ENCODE measurements at regions not wholly inside any gene's neighbourhood (a gene's known extent, or its start where the extent isn't known, plus 50 kb on each side); places are given as distances from the start of the nearest gene placed in this dataset.

DNA sequence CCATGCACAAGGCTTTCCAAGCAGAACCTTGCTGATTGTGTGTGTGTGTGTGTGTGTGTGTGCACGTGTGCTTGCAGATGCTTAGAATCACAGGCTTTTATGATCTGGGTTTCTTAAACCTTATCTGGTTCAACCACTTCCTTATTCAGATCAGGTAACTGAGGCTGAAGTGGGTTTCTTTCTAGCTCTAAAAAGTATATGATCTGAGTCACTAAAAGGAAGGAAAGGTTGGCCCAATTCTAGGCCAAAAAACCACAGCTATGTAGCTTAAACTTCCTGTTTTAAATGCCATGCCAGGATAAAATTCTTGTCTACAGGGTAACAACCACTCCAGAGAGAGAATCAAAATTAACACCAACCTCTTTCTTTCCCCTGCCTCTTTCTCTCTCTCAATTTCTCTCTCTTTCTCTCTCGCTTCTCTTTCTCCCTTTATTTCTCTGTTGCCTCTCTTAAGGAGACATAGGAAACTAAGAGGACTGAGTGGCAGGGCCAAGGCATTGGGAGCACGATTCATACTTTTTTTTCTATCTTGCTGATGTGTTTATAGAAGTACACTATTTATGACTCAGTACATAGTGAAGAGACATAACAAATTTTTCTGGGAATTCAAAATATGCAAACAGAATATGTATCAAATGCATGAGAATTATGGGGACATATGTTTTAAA lies 140.3 kb downstream of the TRIB2 start:
- H3K9me3 ChIP-seq (ENCODE audit: control insufficient read depth, insufficient read depth, low read depth, low read length), result no peaks in the 10 kb centered on the region
- H3K4me3 ChIP-seq (replicated peaks in 1 of 4; ENCODE audit: control extremely low read depth in 1 of 4, insufficient read depth in 1 of 4, low read depth in 3 of 4, low read length in 4 of 4), result no peak overlapping the region
- peak; percentile 56 to 95 for DNase-seq (ENCODE audit: low read depth in 2 of 2)
- peaks cover 17% of the 10 kb centered on the region for H3K4me1 ChIP-seq (ENCODE audit: control insufficient read depth, extremely low read depth, insufficient read depth, low read length)
- TF ChIP-seq, protein P1, sequence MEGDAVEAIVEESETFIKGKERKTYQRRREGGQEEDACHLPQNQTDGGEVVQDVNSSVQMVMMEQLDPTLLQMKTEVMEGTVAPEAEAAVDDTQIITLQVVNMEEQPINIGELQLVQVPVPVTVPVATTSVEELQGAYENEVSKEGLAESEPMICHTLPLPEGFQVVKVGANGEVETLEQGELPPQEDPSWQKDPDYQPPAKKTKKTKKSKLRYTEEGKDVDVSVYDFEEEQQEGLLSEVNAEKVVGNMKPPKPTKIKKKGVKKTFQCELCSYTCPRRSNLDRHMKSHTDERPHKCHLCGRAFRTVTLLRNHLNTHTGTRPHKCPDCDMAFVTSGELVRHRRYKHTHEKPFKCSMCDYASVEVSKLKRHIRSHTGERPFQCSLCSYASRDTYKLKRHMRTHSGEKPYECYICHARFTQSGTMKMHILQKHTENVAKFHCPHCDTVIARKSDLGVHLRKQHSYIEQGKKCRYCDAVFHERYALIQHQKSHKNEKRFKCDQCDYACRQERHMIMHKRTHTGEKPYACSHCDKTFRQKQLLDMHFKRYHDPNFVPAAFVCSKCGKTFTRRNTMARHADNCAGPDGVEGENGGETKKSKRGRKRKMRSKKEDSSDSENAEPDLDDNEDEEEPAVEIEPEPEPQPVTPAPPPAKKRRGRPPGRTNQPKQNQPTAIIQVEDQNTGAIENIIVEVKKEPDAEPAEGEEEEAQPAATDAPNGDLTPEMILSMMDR (conservative IDR thresholded peaks at IDR 0.05 in 1 of 2, IDR thresholded peaks at IDR 0.05 in 1 of 2; ENCODE audit: low read depth in 1 of 2, low read length in 2 of 2), result no peak
- no peak for TF ChIP-seq EZH2 (IDR thresholded peaks at IDR 0.05; ENCODE audit: low read length, missing control alignments)
- peak overlapping the region; percentile 65 for H3K4me2 ChIP-seq (ENCODE audit: extremely low read depth, insufficient read depth, low read length)
- peak overlapping the region; percentile 36 for H2AFZ ChIP-seq (ENCODE audit: low read length)
- H3K27ac ChIP-seq (ENCODE audit: insufficient read depth, low read length), result peak overlapping the region; percentile 73
- H3K36me3 ChIP-seq (ENCODE audit: control insufficient read depth, insufficient read depth, low read length), result no peaks in the 10 kb centered on the region
- H3K79me2 ChIP-seq (ENCODE audit: control insufficient read depth, insufficient read depth, low read length), result no peaks in the 10 kb centered on the region
- no peaks in the 10 kb centered on the region for H4K20me1 ChIP-seq (ENCODE audit: control insufficient read depth, extremely low read depth, insufficient read depth, low read length)
- no peak overlapping the region for H3K9ac ChIP-seq (ENCODE audit: insufficient read depth, low read length)
- no peaks in the 10 kb centered on the region for H3K27me3 ChIP-seq (ENCODE audit: control insufficient read depth, insufficient read depth, low read length)

DNA sequence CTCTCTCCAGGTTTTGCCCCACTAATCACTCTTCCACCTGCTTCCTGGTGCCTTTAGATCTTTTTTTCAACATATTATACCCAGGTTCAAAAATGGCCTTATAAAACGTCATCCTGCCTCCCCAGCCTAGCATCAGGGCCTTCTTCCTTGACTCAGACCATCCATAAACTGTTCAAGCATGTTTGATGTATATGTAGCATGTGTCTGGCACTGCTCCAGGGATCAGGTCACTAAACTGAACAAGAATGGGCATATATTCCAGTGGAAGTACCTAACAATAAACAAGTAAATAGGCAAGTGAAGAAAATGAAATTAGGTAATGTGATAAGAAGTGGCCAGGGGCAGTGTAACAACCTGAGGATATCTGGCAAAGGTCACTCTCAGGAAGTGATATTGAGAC lies 141.2 kb downstream of the TRIB2 start:
- no peaks in the 10 kb centered on the region for H3K9me3 ChIP-seq (ENCODE audit: control insufficient read depth, insufficient read depth, low read depth, low read length)
- H3K4me1 ChIP-seq (ENCODE audit: control insufficient read depth, extremely low read depth, insufficient read depth, low read length), result peaks cover 17% of the 10 kb centered on the region
- H3K27ac ChIP-seq (ENCODE audit: insufficient read depth, low read length), result no peak overlapping the region
- H3K27me3 ChIP-seq (ENCODE audit: control insufficient read depth, insufficient read depth, low read length), result no peaks in the 10 kb centered on the region
- no peak overlapping the region for H2AFZ ChIP-seq (ENCODE audit: low read length)
- H3K9ac ChIP-seq (ENCODE audit: insufficient read depth, low read length), result no peak overlapping the region
- no peaks in the 10 kb centered on the region for H3K79me2 ChIP-seq (ENCODE audit: control insufficient read depth, insufficient read depth, low read length)
- H3K4me2 ChIP-seq (ENCODE audit: extremely low read depth, insufficient read depth, low read length), result peak overlapping the region; percentile 65
- H3K4me3 ChIP-seq (replicated peaks in 1 of 4; ENCODE audit: control extremely low read depth in 1 of 4, insufficient read depth in 1 of 4, low read depth in 3 of 4, low read length in 4 of 4), result no peak overlapping the region
- H4K20me1 ChIP-seq (ENCODE audit: control insufficient read depth, extremely low read depth, insufficient read depth, low read length), result no peaks in the 10 kb centered on the region
- no peak for DNase-seq (ENCODE audit: low read depth in 2 of 2)
- H3K36me3 ChIP-seq (ENCODE audit: control insufficient read depth, insufficient read depth, low read length), result no peaks in the 10 kb centered on the region
- TF ChIP-seq, protein P1 (conservative IDR thresholded peaks at IDR 0.05 in 1 of 2, IDR thresholded peaks at IDR 0.05 in 1 of 2; ENCODE audit: low read depth in 1 of 2, low read length in 2 of 2), result no peak
- TF ChIP-seq EZH2 (IDR thresholded peaks at IDR 0.05; ENCODE audit: low read length, missing control alignments), result no peak

DNA sequence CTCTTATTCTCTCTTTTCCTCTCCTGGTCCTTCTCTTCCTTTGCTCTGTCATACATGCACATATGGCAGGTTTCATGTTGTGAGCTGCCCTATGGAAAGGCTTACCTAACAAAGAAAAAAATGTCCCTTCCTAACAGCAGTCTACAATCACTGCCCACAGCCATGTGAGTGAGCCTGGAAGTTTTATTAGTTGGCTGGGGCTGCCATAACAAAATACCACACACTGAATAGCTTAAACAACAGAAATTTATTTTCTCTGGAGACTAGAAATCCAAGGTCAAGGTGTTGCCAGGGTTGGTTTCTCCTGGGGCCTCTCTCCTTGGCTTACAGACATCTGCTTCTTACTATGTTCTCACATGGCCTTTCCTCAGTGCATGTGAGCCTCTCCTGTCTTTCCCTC lies 142.1 kb downstream of the TRIB2 start:
- H3K4me3 ChIP-seq (replicated peaks in 1 of 4; ENCODE audit: control extremely low read depth in 1 of 4, insufficient read depth in 1 of 4, low read depth in 3 of 4, low read length in 4 of 4), result no peak overlapping the region
- no peaks in the 10 kb centered on the region for H3K9me3 ChIP-seq (ENCODE audit: control insufficient read depth, insufficient read depth, low read depth, low read length)
- no peaks in the 10 kb centered on the region for H4K20me1 ChIP-seq (ENCODE audit: control insufficient read depth, extremely low read depth, insufficient read depth, low read length)
- no peak overlapping the region for H3K4me2 ChIP-seq (ENCODE audit: extremely low read depth, insufficient read depth, low read length)
- H2AFZ ChIP-seq (ENCODE audit: low read length), result no peak overlapping the region
- H3K79me2 ChIP-seq (ENCODE audit: control insufficient read depth, insufficient read depth, low read length), result no peaks in the 10 kb centered on the region
- no peaks in the 10 kb centered on the region for H3K27me3 ChIP-seq (ENCODE audit: control insufficient read depth, insufficient read depth, low read length)
- no peak overlapping the region for H3K27ac ChIP-seq (ENCODE audit: insufficient read depth, low read length)
- H3K36me3 ChIP-seq (ENCODE audit: control insufficient read depth, insufficient read depth, low read length), result no peaks in the 10 kb centered on the region
- DNase-seq (ENCODE audit: low read depth in 2 of 2), result peak in 1 of 2 donors; percentile 18
- H3K9ac ChIP-seq (ENCODE audit: insufficient read depth, low read length), result no peak overlapping the region
- no peak for TF ChIP-seq EZH2 (IDR thresholded peaks at IDR 0.05; ENCODE audit: low read length, missing control alignments)
- TF ChIP-seq, protein P1 (conservative IDR thresholded peaks at IDR 0.05 in 1 of 2, IDR thresholded peaks at IDR 0.05 in 1 of 2; ENCODE audit: low read depth in 1 of 2, low read length in 2 of 2), result no peak
- peaks cover 17% of the 10 kb centered on the region for H3K4me1 ChIP-seq (ENCODE audit: control insufficient read depth, extremely low read depth, insufficient read depth, low read length)
